GM18867 (cell line): ENCODE measurements at regions not wholly inside any gene's neighbourhood (a gene's known extent, or its start where the extent isn't known, plus 50 kb on each side); places are given as distances from the start of the nearest gene placed in this dataset.

Source experiments
- ATAC-seq: cut with Tn5 transposase; IDR thresholded peaks from one replicate; pipeline ENCODE4 v1.9.1; 2021; ENCODE audit warnings: mild to moderate bottlenecking, moderate library complexity; ENCODE audit not compliant: unreplicated experiment

DNA sequence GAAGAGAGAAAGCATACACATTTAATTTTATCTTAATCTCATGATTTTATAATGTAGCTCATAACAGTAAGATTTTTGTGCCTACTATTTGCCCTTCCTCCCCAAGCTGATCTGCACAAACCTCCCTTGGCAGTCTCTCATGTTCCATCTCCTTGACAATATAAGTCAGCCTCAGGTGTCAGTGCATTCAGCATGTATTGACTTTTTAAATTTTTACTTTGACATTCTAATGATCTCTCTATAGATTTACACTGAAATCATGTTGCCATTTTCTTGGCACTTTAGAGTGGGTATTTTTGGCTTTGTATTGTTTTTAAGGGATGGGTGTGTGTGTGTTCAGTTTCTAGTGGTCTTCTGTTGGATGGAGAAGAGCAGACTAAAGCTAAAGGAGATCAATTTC is 505.3 kb upstream of the CPEB2 start:
- no peak for ATAC-seq

- no peak for ATAC-seq
Observed at GRCh38 chr4:14504162-14504561, 498.1 kb upstream of the CPEB2 start.

- ATAC-seq: no peak
Observed at GRCh38 chr4:14513471-14513870, 488.8 kb upstream of the CPEB2 start.

DNA sequence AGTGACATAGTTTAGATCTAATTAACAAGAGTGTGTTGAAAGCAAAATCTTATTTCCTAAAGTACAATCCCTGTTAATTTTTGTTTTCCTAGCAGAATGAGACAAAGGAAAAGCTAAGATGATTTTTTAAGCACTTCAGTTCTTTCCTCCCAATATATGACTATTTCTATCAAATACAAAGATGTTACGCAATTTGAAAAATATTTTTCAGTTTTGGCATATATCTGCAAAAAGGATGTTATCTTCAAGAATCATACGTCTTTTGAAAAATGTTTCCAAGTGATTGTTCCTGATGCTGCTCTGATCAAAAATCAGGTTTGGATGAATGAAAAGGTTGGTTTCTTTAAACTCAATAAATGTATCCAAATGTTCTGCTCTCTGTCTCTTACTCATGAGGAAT is 486.7 kb upstream of the CPEB2 start:
- no peak for ATAC-seq

DNA sequence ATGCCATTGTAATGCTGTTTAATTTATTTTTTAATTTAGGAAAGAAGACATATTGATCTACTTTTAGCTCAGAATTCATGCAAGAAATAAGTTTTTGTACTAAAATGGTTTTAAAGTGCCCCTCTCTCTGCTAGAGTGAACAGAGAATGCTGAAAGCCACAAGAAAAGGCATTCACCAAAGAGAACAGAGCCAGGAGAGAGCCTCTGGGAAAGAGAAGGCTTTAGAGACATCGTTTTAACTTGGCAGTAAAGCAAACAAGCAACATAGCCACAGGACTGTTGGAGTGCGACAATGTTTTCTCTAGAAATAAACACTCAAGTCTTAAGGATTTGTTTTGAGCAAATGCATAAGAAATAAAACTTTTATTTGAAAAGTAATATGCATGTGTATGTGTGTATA is 484.1 kb upstream of the CPEB2 start:
- ATAC-seq: no peak

DNA sequence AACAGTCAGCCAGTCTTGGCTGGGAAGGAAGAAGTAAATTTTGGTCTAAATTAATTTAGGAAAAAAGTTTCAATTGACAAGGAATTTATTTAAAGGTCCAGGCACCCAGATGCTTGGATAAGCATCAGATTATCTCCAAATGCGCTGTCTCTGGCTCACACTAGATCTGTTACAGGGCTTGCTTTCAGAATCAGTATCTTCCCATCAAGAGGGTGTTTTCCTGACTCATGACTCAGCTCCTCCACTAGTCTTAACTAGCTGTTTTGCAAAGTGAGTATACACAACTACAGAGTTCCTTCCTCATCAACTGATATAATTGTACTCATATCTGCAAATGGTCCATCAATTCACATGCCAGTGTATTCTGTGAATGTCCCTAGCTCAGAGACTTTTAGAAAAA is 482.1 kb upstream of the CPEB2 start:
- no peak for ATAC-seq

DNA sequence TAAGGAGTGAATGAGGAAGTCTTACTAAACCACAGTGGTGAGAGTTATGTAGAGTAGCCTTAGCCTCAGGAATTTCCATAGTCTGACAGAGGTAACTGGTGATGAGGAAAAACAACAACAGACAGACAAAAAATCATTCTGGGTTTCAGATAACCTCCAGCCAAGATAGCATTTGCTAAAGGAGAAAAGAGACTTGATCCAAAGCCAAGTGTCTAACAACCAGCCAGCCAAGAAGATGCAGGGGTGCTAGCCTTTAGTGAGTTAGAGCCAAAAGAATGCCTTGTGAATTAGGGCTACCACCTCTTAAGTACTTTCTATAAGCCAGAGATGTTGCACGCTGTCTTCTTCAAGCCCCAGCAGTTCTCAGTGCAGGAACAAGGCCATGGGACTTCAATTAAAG is 478.0 kb upstream of the CPEB2 start:
- ATAC-seq: no peak

DNA sequence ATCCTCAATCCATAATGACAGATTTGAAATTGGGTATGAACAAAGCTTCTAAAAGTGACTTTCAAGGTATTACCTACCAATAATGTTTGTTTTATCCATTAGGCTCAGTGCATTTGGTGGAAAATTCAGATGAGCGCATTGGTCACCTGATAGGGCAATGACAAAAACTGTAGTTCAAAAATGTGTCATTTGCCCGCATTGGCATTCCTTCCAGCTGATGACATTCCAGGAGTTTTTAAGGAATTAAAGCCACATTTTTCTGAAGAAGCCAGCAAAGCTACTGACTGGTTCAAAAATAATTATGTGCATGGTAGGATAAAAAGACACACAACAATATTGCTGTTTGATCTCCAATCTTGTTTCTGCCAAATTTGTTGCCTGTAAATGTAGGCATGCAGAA is 473.4 kb upstream of the CPEB2 start:
- no peak for ATAC-seq

DNA sequence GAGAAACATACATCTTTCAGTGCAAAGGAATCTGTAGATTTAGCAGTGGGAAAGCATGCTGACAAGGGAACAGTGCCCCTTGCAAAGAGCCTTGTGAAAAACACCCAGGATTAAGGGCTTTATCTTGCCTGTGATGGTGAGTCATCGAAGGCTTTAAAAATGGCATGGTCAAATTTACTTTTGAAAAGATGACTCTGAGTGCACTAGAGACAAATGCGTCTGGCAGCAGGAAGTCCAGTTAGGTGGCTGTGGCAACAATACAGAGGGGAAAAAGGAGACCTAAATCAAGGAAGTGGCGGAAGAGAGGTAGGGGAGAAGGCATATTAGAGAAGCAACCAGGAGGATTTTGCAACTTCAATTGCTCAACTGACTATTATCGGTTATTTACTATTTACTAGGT is 472.6 kb upstream of the CPEB2 start:
- ATAC-seq: no peak

DNA sequence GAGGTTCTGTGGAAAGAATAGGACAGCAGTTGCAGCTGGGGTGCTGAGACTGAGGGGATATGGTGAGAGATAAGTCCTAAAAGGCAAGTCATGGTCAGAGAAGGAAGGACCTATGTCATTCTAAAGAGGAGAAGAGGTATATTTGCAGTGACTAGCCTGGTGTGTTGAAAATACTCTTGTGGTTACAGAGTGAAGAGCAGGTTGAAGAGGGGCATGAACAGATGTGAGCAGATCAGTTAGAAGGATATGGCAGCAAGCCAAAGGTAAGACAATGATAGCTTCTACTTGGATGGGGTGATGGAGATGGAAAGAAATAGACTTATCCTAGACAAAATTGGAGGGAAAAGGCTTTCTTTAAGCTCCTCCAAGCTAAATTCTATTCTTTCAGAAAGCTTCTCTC is 469.8 kb upstream of the CPEB2 start:
- ATAC-seq: no peak

DNA sequence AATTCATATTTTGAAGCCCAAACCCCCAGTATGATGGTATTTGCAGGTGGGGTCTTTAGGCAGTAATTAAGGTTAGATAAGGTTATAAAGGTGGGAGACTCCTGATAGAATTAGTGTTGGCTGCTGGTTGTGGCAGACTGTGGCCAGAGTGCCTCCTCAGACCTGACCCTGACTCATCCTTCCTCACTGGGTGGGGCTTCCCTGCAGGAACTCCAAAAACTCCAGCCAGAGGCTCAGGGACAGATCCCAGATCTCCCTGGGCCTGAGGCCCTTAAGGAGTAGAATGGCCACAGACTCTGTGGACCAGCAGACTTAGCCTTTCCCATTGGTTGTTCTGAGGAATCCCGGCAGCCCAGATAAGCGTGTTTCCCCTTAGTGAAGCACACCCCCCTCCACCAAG is 463.0 kb upstream of the CPEB2 start:
- ATAC-seq: no peak

DNA sequence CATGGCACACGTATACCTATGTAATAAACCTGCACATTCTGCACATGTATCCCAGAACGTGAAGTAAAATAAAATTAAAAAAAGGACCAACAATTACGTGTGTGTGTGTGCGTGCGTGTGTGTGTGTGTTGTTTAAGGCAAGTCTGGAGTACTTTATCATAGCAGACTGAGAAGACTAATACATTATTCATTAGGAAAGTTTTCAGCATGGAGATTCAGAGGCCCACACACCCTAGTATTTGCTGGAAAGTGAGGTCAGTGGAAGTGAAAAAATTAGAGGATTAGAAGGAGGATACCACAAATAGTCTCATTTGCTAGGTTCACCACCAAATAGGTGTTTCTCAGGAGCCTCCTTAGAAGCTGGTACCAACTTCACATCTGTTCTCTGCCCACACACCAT is 457.1 kb upstream of the CPEB2 start:
- ATAC-seq: no peak

- no peak for ATAC-seq
Observed at GRCh38 chr4:14545807-14546206, 456.5 kb upstream of the CPEB2 start.

- ATAC-seq: no peak
Observed at GRCh38 chr4:14552119-14552518, 450.2 kb upstream of the CPEB2 start.

- ATAC-seq: no peak
Observed at GRCh38 chr4:14559646-14560045, 442.6 kb upstream of the CPEB2 start.

DNA sequence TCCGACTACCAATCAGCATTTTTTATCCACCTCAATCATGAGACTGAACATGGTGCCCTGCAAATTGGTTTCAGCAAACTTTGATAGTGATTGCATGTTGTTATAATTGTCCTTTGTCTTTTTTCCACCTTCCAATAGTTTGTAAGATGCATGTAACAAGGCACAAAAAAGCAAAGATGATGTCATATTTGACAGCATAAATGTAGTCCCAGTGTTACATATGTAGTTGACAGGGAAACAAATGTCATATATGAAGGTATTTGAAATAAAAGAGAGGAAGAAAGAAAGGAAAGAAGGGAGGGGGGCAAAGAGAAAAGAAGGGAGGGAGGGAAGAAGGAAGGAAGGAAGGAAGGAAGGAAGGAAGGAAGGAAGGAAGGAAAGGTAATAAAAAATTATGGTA is 441.7 kb upstream of the CPEB2 start:
- ATAC-seq: no peak

GRCh38 chr4:14562901-14563300 is 439.4 kb upstream of the CPEB2 start:
- no peak for ATAC-seq

GRCh38 chr4:14564281-14564680 is 438.0 kb upstream of the CPEB2 start:
- no peak for ATAC-seq

DNA sequence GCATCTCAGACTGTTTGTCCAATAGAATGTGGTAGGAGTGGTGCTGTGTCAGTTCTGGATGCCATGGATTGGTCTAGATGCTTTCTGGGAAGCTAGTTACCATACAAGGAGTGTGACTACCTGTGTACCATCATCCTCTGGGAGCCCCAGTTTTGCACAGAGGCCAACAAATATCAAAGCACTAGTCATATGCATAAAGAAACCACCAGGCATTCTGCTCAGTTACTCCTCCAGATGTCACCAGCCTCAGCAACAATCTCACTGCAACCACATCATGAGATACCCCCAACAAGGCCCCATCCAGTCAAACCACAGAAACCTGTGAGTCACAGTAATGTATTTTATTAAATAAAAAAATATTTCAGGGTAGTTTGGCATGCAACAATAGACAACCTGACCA is 435.8 kb upstream of the CPEB2 start:
- ATAC-seq: no peak

- ATAC-seq: no peak
Observed at GRCh38 chr4:14568351-14568750, 433.9 kb upstream of the CPEB2 start.

- ATAC-seq: no peak
Observed at GRCh38 chr4:14575289-14575688, 427.0 kb upstream of the CPEB2 start.

GRCh38 chr4:14575919-14576318 is 426.4 kb upstream of the CPEB2 start:
- no peak for ATAC-seq

GRCh38 chr4:14580061-14580460 is 422.2 kb upstream of the CPEB2 start:
- ATAC-seq: no peak

GRCh38 chr4:14581741-14582140 is 420.5 kb upstream of the CPEB2 start:
- ATAC-seq: no peak
